Osteocyte (in vitro differentiated cells): ENCODE measurements at regions not wholly inside any gene's neighbourhood (a gene's known extent, or its start where the extent isn't known, plus 50 kb on each side); places are given as distances from the start of the nearest gene placed in this dataset.

Source experiments
- DNase-seq: peaks from one replicate; pipeline ENCODE4 v3.0.0; 2021; ENCODE audit warnings: mixed read lengths; ENCODE audit not compliant: unreplicated experiment; ENCODE audit errors: extremely low spot score
- H3K27ac Mint-ChIP-seq: one replicate; pipeline ENCODE4 v1.8.0; 2021; ENCODE audit warnings: mild to moderate bottlenecking, mixed read lengths; ENCODE audit not compliant: unreplicated experiment
- H3K27me3 Mint-ChIP-seq: one replicate; pipeline ENCODE4 v1.8.0; 2021; ENCODE audit warnings: mixed read lengths; ENCODE audit not compliant: unreplicated experiment
- H3K36me3 Mint-ChIP-seq: one replicate; pipeline ENCODE4 v1.8.0; 2021; ENCODE audit warnings: mixed read lengths; ENCODE audit not compliant: unreplicated experiment
- H3K4me1 Mint-ChIP-seq: one replicate; pipeline ENCODE4 v1.8.0; 2021; ENCODE audit warnings: mixed read lengths; ENCODE audit not compliant: unreplicated experiment
- H3K4me3 Mint-ChIP-seq: one replicate; pipeline ENCODE4 v1.8.0; 2021; ENCODE audit warnings: mild to moderate bottlenecking, moderate library complexity, mixed read lengths; ENCODE audit not compliant: unreplicated experiment
- H3K9me3 Mint-ChIP-seq: one replicate; pipeline ENCODE4 v1.8.0; 2021; ENCODE audit warnings: mixed read lengths; ENCODE audit not compliant: unreplicated experiment
- TF ChIP-seq, protein P1 (sequence below): fragments of 200-600 bp; sonication (generic); IDR thresholded peaks from 2 replicates; pipeline ENCODE4 v1.5.0; 2021; ENCODE audit warnings: antibody characterized with exemption, mild to moderate bottlenecking, moderate library complexity

- no peak overlapping the region for H3K4me3 Mint-ChIP-seq
- peaks cover 5% of the 10 kb centered on the region for H3K9me3 Mint-ChIP-seq
- no peaks in the 10 kb centered on the region for H3K27me3 Mint-ChIP-seq
- no peaks in the 10 kb centered on the region for H3K4me1 Mint-ChIP-seq
- no peak overlapping the region for H3K27ac Mint-ChIP-seq
- no peak for DNase-seq
- H3K36me3 Mint-ChIP-seq: no peaks in the 10 kb centered on the region
- TF ChIP-seq, protein P1, sequence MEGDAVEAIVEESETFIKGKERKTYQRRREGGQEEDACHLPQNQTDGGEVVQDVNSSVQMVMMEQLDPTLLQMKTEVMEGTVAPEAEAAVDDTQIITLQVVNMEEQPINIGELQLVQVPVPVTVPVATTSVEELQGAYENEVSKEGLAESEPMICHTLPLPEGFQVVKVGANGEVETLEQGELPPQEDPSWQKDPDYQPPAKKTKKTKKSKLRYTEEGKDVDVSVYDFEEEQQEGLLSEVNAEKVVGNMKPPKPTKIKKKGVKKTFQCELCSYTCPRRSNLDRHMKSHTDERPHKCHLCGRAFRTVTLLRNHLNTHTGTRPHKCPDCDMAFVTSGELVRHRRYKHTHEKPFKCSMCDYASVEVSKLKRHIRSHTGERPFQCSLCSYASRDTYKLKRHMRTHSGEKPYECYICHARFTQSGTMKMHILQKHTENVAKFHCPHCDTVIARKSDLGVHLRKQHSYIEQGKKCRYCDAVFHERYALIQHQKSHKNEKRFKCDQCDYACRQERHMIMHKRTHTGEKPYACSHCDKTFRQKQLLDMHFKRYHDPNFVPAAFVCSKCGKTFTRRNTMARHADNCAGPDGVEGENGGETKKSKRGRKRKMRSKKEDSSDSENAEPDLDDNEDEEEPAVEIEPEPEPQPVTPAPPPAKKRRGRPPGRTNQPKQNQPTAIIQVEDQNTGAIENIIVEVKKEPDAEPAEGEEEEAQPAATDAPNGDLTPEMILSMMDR: no peak
Measured at GRCh38 chr2:185128996-185129395, 530.7 kb downstream of the ZNF804A start.

GRCh38 chr2:185130685-185131084 is 532.4 kb downstream of the ZNF804A start:
- Mint-ChIP-seq H3K27me3 (no peaks in the 10 kb centered on the region), H3K36me3 (no peaks in the 10 kb centered on the region), H3K4me3 (no peak overlapping the region), H3K27ac (no peak overlapping the region), H3K4me1 (no peaks in the 10 kb centered on the region), H3K9me3 (peaks cover 5% of the 10 kb centered on the region)
- TF ChIP-seq, protein P1: no peak
- DNase-seq: no peak

DNA sequence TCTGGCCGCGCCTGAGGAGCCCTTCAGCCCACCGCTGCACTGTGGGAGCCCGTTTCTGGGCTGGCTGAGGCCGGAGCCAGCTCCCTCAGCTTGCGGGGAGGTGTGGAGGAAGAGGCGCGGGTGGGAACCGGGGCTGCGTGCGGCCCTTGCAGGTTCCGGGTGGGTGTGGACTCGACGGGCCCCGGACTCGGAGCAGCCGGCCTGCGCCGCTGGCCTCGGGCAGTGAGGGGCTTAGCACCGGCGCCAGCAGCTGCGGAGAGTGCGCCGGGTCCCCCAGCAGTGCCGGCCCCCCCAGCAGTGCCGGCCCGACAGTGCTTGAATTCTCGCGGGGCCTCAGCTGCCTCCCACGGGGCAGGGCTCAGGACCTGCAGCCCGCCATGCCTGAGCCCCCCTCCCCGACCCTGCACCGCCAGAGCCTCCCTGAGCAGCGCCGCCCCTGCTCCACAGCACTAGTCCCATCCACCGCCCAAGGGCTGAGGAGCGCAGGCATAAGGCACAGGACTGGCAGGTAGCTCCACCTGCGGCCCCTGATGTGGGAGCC is 534.2 kb downstream of the ZNF804A start:
- H3K4me1 Mint-ChIP-seq: no peaks in the 10 kb centered on the region
- H3K9me3 Mint-ChIP-seq: no peaks in the 10 kb centered on the region
- no peaks in the 10 kb centered on the region for H3K27me3 Mint-ChIP-seq
- no peak for DNase-seq
- H3K27ac Mint-ChIP-seq: no peak overlapping the region
- TF ChIP-seq, protein P1: no peak
- no peak overlapping the region for H3K4me3 Mint-ChIP-seq
- no peaks in the 10 kb centered on the region for H3K36me3 Mint-ChIP-seq

DNA sequence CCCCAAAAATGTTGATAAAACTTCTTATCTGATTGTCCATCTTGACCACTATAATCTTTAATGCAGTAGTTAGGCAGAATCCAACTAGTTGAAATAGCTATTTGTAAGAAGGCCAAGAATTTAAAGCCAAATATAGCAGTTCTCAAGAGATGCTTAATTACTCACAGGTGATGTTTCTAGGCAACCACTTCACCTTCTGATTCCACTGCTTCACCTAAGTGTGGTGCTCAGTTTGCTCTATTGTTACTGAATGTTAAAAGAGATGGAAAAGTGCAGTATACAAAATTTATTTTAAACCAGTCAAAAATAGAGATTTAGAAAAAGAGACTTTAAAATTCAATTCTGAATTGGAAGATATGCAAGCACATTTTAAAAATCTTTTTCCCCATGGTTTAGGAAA is 539.4 kb downstream of the ZNF804A start:
- H3K4me1 Mint-ChIP-seq: no peaks in the 10 kb centered on the region
- no peaks in the 10 kb centered on the region for H3K36me3 Mint-ChIP-seq
- DNase-seq: no peak
- no peak overlapping the region for H3K4me3 Mint-ChIP-seq
- H3K27me3 Mint-ChIP-seq: no peaks in the 10 kb centered on the region
- H3K27ac Mint-ChIP-seq: no peak overlapping the region
- H3K9me3 Mint-ChIP-seq: no peaks in the 10 kb centered on the region
- TF ChIP-seq, protein P1: no peak

DNA sequence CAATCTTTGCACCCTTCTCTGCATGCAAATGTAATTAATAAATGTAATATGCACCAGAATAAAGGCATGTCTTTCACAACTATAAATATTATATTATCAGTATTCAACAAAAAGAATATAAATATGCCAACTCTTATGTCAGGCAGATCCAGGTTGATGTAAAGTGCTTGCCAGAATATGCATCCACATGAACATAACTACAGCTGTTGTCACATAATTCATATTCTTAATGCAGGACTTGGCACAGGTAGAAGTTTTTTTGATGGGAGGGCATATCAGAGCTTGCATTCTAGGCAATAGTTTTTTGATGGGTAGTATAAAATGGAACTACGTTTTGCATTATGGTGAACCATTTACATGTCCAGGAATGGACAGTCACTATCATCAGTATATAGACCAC is 544.3 kb downstream of the ZNF804A start:
- H3K27me3 Mint-ChIP-seq: no peaks in the 10 kb centered on the region
- H3K36me3 Mint-ChIP-seq: no peaks in the 10 kb centered on the region
- no peak overlapping the region for H3K4me3 Mint-ChIP-seq
- no peaks in the 10 kb centered on the region for H3K9me3 Mint-ChIP-seq
- no peak overlapping the region for H3K27ac Mint-ChIP-seq
- TF ChIP-seq, protein P1: no peak
- no peaks in the 10 kb centered on the region for H3K4me1 Mint-ChIP-seq
- no peak for DNase-seq
